ENCODE measurements at regions not wholly inside any gene's neighbourhood (a gene's known extent, or its start where the extent isn't known, plus 50 kb on each side); places are given as distances from the start of the nearest gene placed in this dataset.
"Not testable (repeated sequence)": the region's sequence is repeated elsewhere in the genome, so short reads cannot be mapped to it uniquely, and the experiment has no call there.

- intact Hi-C loops (cut with DNase I) = no loop called here
- no peak for DNase-seq (ENCODE audit: low spot score)
These were observed 254.6 kb downstream of the STIM2 start for GRCh38 chr4:27115221-27115620.

GRCh38 chr4:27117453-27117852 is 256.8 kb downstream of the STIM2 start:
- DNase-seq (ENCODE audit: low spot score) = no peak
- intact Hi-C loops (cut with DNase I) = no loop called here

- intact Hi-C loops (cut with DNase I) = no loop called here
- DNase-seq (ENCODE audit: low spot score) = no peak
These were observed 258.6 kb downstream of the STIM2 start for GRCh38 chr4:27119239-27119638.

- no peak for DNase-seq (ENCODE audit: low spot score)
- intact Hi-C loops (cut with DNase I) = no loop called here
These were observed 261.2 kb downstream of the STIM2 start for GRCh38 chr4:27121830-27122229.

- no peak for DNase-seq (ENCODE audit: low spot score)
- intact Hi-C loops (cut with DNase I) = no loop called here
These were observed 262.6 kb downstream of the STIM2 start for GRCh38 chr4:27123123-27123768.

- intact Hi-C loops (cut with DNase I) = no loop called here
- DNase-seq (ENCODE audit: low spot score) = no peak
These were observed 263.1 kb downstream of the STIM2 start for GRCh38 chr4:27123769-27124124.

- DNase-seq (ENCODE audit: low spot score); intact Hi-C loops (cut with DNase I): not testable (repeated sequence)
These were observed 266.3 kb downstream of the STIM2 start for GRCh38 chr4:27126895-27127294.

GRCh38 chr4:27128443-27128842 is 267.8 kb downstream of the STIM2 start:
- no peak for DNase-seq (ENCODE audit: low spot score)
- intact Hi-C loops (cut with DNase I) = no loop called here

GRCh38 chr4:27129871-27130366 is 269.3 kb downstream of the STIM2 start:
- no peak for DNase-seq (ENCODE audit: low spot score)
- intact Hi-C loops (cut with DNase I) = no loop called here

- intact Hi-C loops (cut with DNase I) = no loop called here
- DNase-seq (ENCODE audit: low spot score) = no peak
These were observed 271.9 kb downstream of the STIM2 start for GRCh38 chr4:27132497-27132896.

GRCh38 chr4:27140486-27140885 is 279.8 kb downstream of the STIM2 start:
- DNase-seq (ENCODE audit: low spot score) = no peak
- intact Hi-C loops (cut with DNase I) = no loop called here

- intact Hi-C loops (cut with DNase I) = no loop called here
These were observed 280.9 kb downstream of the STIM2 start for GRCh38 chr4:27141530-27141929.

GRCh38 chr4:27142841-27143240 is 282.2 kb downstream of the STIM2 start:
- intact Hi-C loops (cut with DNase I) = no loop called here
- no peak for DNase-seq (ENCODE audit: low spot score)

More at GRCh38 chr4:27141530-27141929, 280.9 kb downstream of the STIM2 start:
- DNase-seq (ENCODE audit: low spot score) = no peak

GRCh38 chr4:27145597-27145996 is 285.0 kb downstream of the STIM2 start:
- no peak for DNase-seq (ENCODE audit: low spot score)
- intact Hi-C loops (cut with DNase I) = no loop called here

- no peak for DNase-seq (ENCODE audit: low spot score)
- intact Hi-C loops (cut with DNase I) = no loop called here
These were observed 287.7 kb downstream of the STIM2 start for GRCh38 chr4:27148211-27148895.

GRCh38 chr4:27149541-27150212 is 289.0 kb downstream of the STIM2 start:
- intact Hi-C loops (cut with DNase I) = no loop called here
- DNase-seq (ENCODE audit: low spot score) = no peak

GRCh38 chr4:27152703-27153102 is 292.1 kb downstream of the STIM2 start:
- no peak for DNase-seq (ENCODE audit: low spot score)
- intact Hi-C loops (cut with DNase I) = no loop called here

- no peak for DNase-seq (ENCODE audit: low spot score)
- intact Hi-C loops (cut with DNase I) = no loop called here
These were observed 294.1 kb downstream of the STIM2 start for GRCh38 chr4:27154706-27155105.

GRCh38 chr4:27161191-27161590 is 300.6 kb downstream of the STIM2 start:
- intact Hi-C loops (cut with DNase I) = no loop called here
- no peak for DNase-seq (ENCODE audit: low spot score)

- intact Hi-C loops (cut with DNase I) = no loop called here
- DNase-seq (ENCODE audit: low spot score) = no peak
These were observed 308.1 kb downstream of the STIM2 start for GRCh38 chr4:27168783-27169182.

GRCh38 chr4:27173280-27173679 is 312.6 kb downstream of the STIM2 start:
- intact Hi-C loops (cut with DNase I) = no loop called here
- no peak for DNase-seq (ENCODE audit: low spot score)
